ENCODE measurements at regions not wholly inside any gene's neighbourhood (a gene's known extent, or its start where the extent isn't known, plus 50 kb on each side); places are given as distances from the start of the nearest gene placed in this dataset.

GRCh38 chr7:94059746-94060145 is 55.6 kb upstream of the BET1 start:
- Histone ChIP-seq H3K27me3 (ENCODE audit: insufficient read depth, low read depth, low read length) (no peaks in the 10 kb centered on the region), H3K36me3 (ENCODE audit: insufficient read depth, low read length) (no peaks in the 10 kb centered on the region), H3F3A (ENCODE audit: insufficient read depth, low read length, poor library complexity, severe bottlenecking) (no peaks in the 10 kb centered on the region), H4K20me1 (ENCODE audit: insufficient read depth) (no peaks in the 10 kb centered on the region), H3K4me3 (ENCODE audit: low read length) (no peak overlapping the region), H3K9me2 (ENCODE audit: insufficient read depth, low read length) (no peaks in the 10 kb centered on the region), H3K9me3 (ENCODE audit: low read length) (no peaks in the 10 kb centered on the region), H3K4me2 (ENCODE audit: low read length) (no peak overlapping the region), H2AFZ (ENCODE audit: low read depth, low read length) (no peak overlapping the region), H3K27ac (ENCODE audit: low read length) (no peak overlapping the region), H3K79me2 (replicated peaks; ENCODE audit: insufficient read depth, low read length) (no peaks in the 10 kb centered on the region), H3K9ac (ENCODE audit: low read length) (no peak overlapping the region)
- TF ChIP-seq, protein P1, sequence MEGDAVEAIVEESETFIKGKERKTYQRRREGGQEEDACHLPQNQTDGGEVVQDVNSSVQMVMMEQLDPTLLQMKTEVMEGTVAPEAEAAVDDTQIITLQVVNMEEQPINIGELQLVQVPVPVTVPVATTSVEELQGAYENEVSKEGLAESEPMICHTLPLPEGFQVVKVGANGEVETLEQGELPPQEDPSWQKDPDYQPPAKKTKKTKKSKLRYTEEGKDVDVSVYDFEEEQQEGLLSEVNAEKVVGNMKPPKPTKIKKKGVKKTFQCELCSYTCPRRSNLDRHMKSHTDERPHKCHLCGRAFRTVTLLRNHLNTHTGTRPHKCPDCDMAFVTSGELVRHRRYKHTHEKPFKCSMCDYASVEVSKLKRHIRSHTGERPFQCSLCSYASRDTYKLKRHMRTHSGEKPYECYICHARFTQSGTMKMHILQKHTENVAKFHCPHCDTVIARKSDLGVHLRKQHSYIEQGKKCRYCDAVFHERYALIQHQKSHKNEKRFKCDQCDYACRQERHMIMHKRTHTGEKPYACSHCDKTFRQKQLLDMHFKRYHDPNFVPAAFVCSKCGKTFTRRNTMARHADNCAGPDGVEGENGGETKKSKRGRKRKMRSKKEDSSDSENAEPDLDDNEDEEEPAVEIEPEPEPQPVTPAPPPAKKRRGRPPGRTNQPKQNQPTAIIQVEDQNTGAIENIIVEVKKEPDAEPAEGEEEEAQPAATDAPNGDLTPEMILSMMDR (IDR thresholded peaks at IDR 0.05; ENCODE audit: poor library complexity, severe bottlenecking) = no peak
- no peak for TF ChIP-seq SMC3 (conservative IDR thresholded peaks at IDR 0.05; ENCODE audit: poor library complexity)
- TF ChIP-seq RAD21 (conservative IDR thresholded peaks at IDR 0.05) = no peak
- no peak for TF ChIP-seq EP300 (conservative IDR thresholded peaks at IDR 0.05; ENCODE audit: poor library complexity, severe bottlenecking)
- TF ChIP-seq EZH2 (IDR thresholded peaks at IDR 0.05; ENCODE audit: borderline replicate concordance, insufficient read depth, low read length, poor library complexity, severe bottlenecking) = no peak
- TF ChIP-seq POLR2AphosphoS5 (IDR thresholded peaks at IDR 0.05) = no peak
- no peak for TF ChIP-seq MXI1 (conservative IDR thresholded peaks at IDR 0.05; ENCODE audit: poor library complexity, severe bottlenecking)

DNA sequence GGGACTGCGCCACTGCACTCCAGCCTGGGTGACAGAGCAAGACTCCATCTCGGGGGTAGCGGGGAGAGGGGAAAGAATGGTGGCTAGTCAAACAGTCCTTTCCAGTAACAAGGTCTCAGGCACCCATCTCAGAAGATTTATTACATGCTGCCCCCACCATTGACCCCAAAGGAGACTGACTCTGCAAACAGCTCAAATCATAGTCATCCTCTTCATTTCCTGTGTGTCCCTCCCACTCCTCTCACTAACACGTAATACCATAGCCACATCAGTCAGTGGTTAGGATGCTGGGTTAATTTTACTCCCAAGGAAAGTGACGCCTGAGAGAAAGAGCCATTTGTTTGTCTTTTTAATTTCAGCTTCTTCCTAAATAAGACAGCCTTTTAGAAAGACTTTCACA is 56.6 kb upstream of the BET1 start:
- H3K27ac ChIP-seq (ENCODE audit: low read length) = no peak overlapping the region
- H2AFZ ChIP-seq (ENCODE audit: low read depth, low read length) = no peak overlapping the region
- no peaks in the 10 kb centered on the region for H3K9me3 ChIP-seq (ENCODE audit: low read length)
- H3F3A ChIP-seq (ENCODE audit: insufficient read depth, low read length, poor library complexity, severe bottlenecking) = no peaks in the 10 kb centered on the region
- no peaks in the 10 kb centered on the region for H3K9me2 ChIP-seq (ENCODE audit: insufficient read depth, low read length)
- no peaks in the 10 kb centered on the region for H3K27me3 ChIP-seq (ENCODE audit: insufficient read depth, low read depth, low read length)
- no peak overlapping the region for H3K9ac ChIP-seq (ENCODE audit: low read length)
- H3K79me2 ChIP-seq (replicated peaks; ENCODE audit: insufficient read depth, low read length) = no peaks in the 10 kb centered on the region
- no peaks in the 10 kb centered on the region for H3K36me3 ChIP-seq (ENCODE audit: insufficient read depth, low read length)
- TF ChIP-seq TAF1 (IDR thresholded peaks at IDR 0.05; ENCODE audit: low read depth) = no peak
- no peak for TF ChIP-seq EP300 (conservative IDR thresholded peaks at IDR 0.05; ENCODE audit: poor library complexity, severe bottlenecking)
- no peak for TF ChIP-seq RAD21 (conservative IDR thresholded peaks at IDR 0.05)
- TF ChIP-seq, protein P2, sequence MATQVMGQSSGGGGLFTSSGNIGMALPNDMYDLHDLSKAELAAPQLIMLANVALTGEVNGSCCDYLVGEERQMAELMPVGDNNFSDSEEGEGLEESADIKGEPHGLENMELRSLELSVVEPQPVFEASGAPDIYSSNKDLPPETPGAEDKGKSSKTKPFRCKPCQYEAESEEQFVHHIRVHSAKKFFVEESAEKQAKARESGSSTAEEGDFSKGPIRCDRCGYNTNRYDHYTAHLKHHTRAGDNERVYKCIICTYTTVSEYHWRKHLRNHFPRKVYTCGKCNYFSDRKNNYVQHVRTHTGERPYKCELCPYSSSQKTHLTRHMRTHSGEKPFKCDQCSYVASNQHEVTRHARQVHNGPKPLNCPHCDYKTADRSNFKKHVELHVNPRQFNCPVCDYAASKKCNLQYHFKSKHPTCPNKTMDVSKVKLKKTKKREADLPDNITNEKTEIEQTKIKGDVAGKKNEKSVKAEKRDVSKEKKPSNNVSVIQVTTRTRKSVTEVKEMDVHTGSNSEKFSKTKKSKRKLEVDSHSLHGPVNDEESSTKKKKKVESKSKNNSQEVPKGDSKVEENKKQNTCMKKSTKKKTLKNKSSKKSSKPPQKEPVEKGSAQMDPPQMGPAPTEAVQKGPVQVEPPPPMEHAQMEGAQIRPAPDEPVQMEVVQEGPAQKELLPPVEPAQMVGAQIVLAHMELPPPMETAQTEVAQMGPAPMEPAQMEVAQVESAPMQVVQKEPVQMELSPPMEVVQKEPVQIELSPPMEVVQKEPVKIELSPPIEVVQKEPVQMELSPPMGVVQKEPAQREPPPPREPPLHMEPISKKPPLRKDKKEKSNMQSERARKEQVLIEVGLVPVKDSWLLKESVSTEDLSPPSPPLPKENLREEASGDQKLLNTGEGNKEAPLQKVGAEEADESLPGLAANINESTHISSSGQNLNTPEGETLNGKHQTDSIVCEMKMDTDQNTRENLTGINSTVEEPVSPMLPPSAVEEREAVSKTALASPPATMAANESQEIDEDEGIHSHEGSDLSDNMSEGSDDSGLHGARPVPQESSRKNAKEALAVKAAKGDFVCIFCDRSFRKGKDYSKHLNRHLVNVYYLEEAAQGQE (IDR thresholded peaks at IDR 0.05; ENCODE audit: borderline replicate concordance) = no peak
- TF ChIP-seq, protein P1 (IDR thresholded peaks at IDR 0.05; ENCODE audit: poor library complexity, severe bottlenecking) = no peak
- TF ChIP-seq EZH2 (IDR thresholded peaks at IDR 0.05; ENCODE audit: borderline replicate concordance, insufficient read depth, low read length, poor library complexity, severe bottlenecking) = no peak
- no peak for TF ChIP-seq SMC3 (conservative IDR thresholded peaks at IDR 0.05; ENCODE audit: poor library complexity)
- no peak for TF ChIP-seq MXI1 (conservative IDR thresholded peaks at IDR 0.05; ENCODE audit: poor library complexity, severe bottlenecking)
- TF ChIP-seq POLR2AphosphoS5 (IDR thresholded peaks at IDR 0.05) = no peak
- H3K4me3 ChIP-seq (ENCODE audit: low read length) = no peak overlapping the region
- H4K20me1 ChIP-seq (ENCODE audit: insufficient read depth) = no peaks in the 10 kb centered on the region
- no peak overlapping the region for H3K4me2 ChIP-seq (ENCODE audit: low read length)
